Muscle of back (tissue), 3 donors: ENCODE measurements at regions not wholly inside any gene's neighbourhood (a gene's known extent, or its start where the extent isn't known, plus 50 kb on each side); places are given as distances from the start of the nearest gene placed in this dataset.

Source experiments
- DNase-seq, 3 donors: peaks; one replicate each; pipeline versions ENCODE4 v3.0.0 to v3.0.0-alpha.2; 2013

DNA sequence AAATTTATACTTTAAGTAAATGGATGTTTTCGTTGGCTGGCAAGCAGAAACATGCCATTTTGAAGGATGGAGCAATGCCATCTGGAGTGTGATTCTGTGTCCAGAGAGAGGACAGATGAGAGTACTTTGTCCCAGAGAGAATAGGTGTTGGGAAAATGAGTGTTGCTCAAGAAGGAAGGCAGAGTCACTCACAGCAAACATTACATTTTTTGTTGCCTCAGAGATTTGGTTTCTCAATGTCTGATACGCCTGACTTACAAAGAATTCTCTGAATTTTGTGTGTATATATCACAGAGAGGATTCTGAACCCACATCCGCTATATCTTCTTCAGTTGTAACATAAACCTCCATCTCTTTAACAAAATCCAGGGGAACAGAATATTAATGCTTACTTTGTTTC is 102.8 kb upstream of the PCDH18 start:
- no peak for DNase-seq

GRCh38 chr4:137632842-137633241 is 100.5 kb upstream of the PCDH18 start:
- DNase-seq, result no peak

DNA sequence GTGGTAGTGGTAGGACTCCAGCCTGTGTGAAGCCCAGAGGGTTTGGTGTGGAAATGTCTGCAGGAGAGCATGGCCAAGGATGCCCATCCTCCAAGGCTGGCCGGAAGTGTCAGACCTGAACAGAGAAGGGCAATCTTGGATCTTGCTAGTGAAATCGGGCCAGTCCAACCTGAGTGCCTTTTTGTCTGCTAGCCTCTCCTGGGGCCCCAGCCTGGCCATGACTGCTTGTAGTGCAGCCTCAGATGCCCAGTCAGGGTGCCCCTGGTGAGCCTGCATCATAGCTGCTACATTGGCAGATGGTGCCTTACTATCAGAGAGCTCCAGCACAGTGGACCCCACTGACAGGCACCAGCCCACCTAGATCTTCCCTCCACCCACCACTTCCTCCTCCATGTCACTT is 99.3 kb upstream of the PCDH18 start:
- no peak for DNase-seq

DNA sequence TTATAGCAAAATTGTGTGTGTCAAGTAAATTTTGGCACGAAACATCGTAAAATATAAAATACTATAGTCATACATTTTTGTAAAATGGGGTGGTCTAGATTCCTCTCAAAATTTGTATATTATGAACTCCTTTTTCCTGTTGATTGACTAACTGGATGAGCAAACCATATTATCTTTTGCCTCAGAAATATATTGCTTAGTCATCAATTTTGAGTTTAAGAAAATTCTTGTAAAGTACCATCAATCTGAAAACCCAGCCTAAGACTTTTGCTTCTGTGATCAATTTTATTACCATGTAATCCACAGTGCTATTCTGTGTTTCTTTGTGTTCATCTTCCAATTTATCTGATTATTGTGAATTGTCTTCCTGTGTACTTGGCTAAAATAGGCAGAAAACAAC is 98.0 kb upstream of the PCDH18 start:
- DNase-seq, result no peak

DNA sequence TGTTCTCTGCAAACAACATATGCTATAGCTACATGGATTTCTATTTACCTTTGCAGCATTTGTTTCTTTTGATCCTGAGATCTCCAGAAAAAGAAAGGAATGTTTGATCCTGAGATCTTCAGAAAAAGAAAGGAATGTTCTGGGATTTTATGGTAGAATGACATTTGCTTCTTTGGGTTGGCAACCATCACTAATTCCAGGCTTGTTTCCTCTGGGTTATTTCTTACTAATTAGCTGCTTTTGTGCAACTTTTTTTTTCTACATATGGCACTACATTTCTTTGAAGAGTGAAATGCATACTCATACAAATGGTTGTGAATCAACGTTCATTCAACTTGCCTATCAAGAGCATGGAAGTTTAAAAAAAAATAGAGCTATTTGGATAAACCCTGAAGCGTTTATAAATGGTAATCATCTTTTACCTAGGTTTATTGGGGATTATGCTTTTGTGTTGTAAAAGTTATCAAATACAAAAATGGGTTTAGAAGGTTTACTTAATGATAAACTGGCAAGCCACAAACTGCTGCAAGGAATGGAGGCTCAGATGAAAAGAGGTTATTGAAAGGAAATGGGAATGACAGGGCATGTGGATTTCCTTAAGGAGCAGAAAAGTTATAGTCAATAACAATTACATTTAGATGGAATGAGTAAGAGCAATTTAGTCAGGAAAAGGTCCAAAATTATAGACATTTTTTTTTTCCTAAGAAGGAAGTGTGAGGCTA is 95.6 kb upstream of the PCDH18 start:
- no peak for DNase-seq

- DNase-seq, result no peak
These were observed 94.8 kb upstream of the PCDH18 start for GRCh38 chr4:137626942-137627738.

GRCh38 chr4:137623013-137623412 is 90.7 kb upstream of the PCDH18 start:
- DNase-seq, result no peak

- no peak for DNase-seq
These were observed 88.8 kb upstream of the PCDH18 start for GRCh38 chr4:137621056-137621455.

GRCh38 chr4:137614491-137614890 is 82.2 kb upstream of the PCDH18 start:
- no peak for DNase-seq

DNA sequence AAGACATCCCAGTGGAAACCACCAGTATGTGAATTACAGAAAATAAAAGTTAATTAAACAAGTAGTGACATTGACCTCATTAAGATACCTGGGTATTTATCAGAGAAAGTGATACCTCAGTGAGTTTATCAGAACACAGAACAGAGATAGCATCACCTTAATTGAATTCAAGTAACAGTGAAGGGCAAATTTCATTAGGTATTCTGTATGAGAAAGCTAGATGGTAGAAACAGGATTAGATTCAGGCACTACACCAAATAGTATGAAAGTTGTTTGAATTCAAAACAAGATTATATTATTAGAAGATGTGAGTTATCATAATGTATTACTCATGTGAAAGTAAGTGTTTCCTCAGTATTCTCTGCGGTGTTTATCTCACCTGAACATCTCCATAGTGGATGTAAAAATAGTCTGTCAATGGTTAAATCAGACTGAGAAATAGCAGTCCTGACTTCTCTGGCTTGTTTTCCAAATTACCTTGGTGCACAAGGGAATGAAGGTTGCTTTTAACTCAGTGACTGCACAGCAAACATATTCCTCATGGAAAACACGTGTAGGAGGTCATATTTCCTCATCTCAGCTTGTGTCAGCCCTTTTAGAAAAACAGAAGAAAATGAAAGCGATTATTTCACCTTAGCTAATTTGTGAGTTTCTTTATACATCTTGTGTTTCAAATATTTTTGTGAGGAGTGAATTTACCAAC is 79.9 kb upstream of the PCDH18 start:
- peak in 1 of 3 donors; percentile 44 for DNase-seq

GRCh38 chr4:137610960-137611359 is 78.7 kb upstream of the PCDH18 start:
- DNase-seq, result peak in 1 of 3 donors; percentile 22

GRCh38 chr4:137609718-137610430 is 77.6 kb upstream of the PCDH18 start:
- peak; percentile 54 to 80 (median 67) for DNase-seq

- DNase-seq, result no peak
These were observed 75.8 kb upstream of the PCDH18 start for GRCh38 chr4:137608085-137608484.

DNA sequence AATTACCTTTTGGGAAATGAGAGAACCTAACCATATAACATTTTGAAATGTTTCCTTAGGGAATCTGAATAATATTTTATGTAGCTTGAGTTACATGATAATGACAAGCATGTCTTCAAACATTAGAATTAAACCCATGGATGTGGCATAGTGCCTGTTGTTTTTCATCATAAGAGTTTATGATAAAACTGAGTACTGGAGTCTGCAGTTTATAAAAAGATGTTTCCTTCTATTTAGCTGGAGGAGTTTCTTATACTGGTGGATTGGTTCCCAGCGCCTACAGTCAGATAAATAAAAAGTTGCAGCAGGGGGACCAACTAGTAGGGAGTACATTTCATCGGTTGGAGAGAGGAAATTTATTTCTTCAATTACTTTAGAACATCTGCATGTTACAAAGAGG is 70.1 kb upstream of the PCDH18 start:
- peak; percentile 27 to 77 (median 39) for DNase-seq

- DNase-seq, result no peak
These were observed 69.6 kb upstream of the PCDH18 start for GRCh38 chr4:137601934-137602333.

- peak in 1 of 3 donors; percentile 38 for DNase-seq
These were observed 67.4 kb upstream of the PCDH18 start for GRCh38 chr4:137599734-137600133.

DNA sequence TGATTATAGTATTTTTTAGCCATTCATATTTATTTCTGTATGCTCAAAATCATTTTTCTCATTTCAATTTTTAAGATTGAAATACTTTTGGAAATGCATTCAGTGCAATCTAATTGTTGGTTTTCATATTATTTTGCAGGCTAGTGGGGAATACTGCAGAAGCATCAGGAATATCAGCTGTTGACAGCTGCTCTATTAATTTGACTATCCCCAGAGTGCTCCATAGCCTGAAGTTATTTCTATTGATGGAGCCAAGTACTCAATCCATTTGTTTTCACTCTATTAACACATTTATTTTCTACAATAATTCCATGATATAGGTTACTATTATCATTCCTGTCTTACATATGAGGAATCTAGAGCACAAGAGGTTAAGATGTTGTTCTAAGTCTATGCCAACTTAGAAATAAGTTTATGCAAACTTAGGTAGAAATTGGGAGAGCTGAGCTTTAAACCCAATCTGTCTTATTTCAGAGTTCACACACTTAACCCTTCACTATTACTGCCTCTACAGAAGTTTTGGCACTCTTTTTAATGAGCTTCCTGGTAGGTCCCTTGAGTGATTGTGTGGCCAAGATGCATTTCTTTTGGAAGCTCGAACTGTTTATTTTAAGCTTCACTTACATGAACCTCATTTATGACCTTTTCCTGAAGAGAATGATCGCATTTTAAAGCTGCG is 65.6 kb upstream of the PCDH18 start:
- peak; percentile 43 to 76 (median 48) for DNase-seq

- no peak for DNase-seq
These were observed 55.5 kb upstream of the PCDH18 start for GRCh38 chr4:137587796-137588195.

DNA sequence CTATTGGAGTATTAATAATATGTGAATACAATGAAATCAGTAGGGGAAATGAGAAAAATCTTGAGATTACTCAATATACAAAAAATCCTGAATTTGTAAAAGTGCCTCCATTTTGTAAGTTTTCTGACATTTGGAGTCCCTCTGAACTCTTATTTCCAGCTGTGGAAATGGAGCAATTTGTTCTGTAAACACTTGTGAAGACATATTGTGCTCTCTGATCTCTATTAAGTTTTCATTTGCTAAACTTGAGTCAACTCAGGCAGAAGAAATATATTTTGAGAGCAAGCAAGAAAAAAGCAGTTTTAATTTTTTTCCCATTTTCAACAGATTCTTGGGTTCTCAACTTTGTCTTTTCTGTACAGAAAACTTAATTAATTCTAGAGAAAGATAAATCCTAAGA is 51.4 kb upstream of the PCDH18 start:
- DNase-seq, result no peak
